ENCODE measurements at regions not wholly inside any gene's neighbourhood (a gene's known extent, or its start where the extent isn't known, plus 50 kb on each side); places are given as distances from the start of the nearest gene placed in this dataset.

GRCh38 chr18:47485221-47485797 is 233.8 kb upstream of the SKOR2 start:
- TF ChIP-seq EZH2 (IDR thresholded peaks at IDR 0.05; ENCODE audit: borderline replicate concordance, low read depth, low read length, severe bottlenecking) = no peak
- no peak for TF ChIP-seq CTCF (IDR thresholded peaks at IDR 0.05; ENCODE audit: borderline replicate concordance, extremely low read depth, low read length, poor library complexity, severe bottlenecking)

Measured in DND-41 (cell line).